GM13976 (cell line): ENCODE measurements at regions not wholly inside any gene's neighbourhood (a gene's known extent, or its start where the extent isn't known, plus 50 kb on each side); places are given as distances from the start of the nearest gene placed in this dataset.
"Not testable (repeated sequence)": the region's sequence is repeated elsewhere in the genome, so short reads cannot be mapped to it uniquely, and the experiment has no call there.

Experiments
- DNase-seq: peaks from one replicate; pipeline ENCODE4 v3.0.0; 2012; ENCODE audit warnings: low spot score
- in situ Hi-C: fragments of 300-500 bp; cut with MboI; formaldehyde crosslinking; loops from one replicate; pipeline ENCODE4 v1.12.0; 2022; ENCODE audit warnings: low sequenced_read_pairs, mixed read lengths, inconsistent platforms; ENCODE audit not compliant: unreplicated experiment
- TF ChIP-seq, protein P1 (sequence below): IDR thresholded peaks from 2 replicates; pipeline ENCODE4 v1.5.1; 2012; ENCODE audit warnings: borderline replicate concordance, mild to moderate bottlenecking; ENCODE audit not compliant: insufficient read depth; ENCODE audit errors: extremely low read depth, missing control alignments, control extremely low read depth

DNA sequence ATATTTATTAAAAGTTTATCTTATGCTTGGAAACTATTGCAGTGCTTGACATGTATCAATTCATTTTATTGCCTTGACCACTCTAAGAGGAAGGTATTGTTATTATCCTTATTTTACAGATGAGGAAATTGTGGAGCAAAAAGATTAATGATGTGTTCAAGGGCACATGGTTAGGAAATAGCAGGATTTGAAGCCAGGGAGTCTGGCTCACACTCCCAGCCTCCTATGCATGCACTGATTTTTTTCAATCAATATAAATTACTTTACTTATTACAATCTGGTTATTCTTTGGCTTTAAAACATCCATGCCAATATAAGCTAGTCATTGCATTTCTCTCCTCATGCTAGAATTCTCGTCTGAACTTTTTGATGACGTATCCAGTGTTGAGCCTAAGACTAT is 94.2 kb upstream of the TBX5 start:
- DNase-seq, result no peak
- TF ChIP-seq, protein P1, sequence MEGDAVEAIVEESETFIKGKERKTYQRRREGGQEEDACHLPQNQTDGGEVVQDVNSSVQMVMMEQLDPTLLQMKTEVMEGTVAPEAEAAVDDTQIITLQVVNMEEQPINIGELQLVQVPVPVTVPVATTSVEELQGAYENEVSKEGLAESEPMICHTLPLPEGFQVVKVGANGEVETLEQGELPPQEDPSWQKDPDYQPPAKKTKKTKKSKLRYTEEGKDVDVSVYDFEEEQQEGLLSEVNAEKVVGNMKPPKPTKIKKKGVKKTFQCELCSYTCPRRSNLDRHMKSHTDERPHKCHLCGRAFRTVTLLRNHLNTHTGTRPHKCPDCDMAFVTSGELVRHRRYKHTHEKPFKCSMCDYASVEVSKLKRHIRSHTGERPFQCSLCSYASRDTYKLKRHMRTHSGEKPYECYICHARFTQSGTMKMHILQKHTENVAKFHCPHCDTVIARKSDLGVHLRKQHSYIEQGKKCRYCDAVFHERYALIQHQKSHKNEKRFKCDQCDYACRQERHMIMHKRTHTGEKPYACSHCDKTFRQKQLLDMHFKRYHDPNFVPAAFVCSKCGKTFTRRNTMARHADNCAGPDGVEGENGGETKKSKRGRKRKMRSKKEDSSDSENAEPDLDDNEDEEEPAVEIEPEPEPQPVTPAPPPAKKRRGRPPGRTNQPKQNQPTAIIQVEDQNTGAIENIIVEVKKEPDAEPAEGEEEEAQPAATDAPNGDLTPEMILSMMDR, result no peak
- in situ Hi-C loops, result loop anchor here (10.0 kb wide), 1 partner anchor 505 kb away; no protein-coding TSS in a partner anchor

DNA sequence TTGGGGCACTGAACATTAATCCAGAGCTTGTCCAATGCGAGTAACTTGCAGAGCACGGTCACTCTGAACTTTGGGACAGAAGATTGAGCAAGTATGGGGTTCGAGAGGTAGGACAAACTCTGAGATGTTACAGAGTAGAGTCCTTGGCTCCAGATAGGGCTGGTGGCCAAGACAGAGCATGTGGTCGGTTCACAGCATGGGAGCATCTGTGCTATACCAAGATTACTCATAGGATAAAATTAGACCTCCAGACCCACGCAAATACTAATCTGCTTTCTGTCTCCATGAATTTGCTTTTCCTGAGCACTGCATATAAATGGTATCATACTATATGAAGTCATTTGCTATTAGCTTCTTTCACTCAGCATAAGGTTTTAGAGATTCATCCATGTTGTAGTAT is 93.4 kb upstream of the TBX5 start:
- in situ Hi-C loops, result no loop called here
- TF ChIP-seq, protein P1, result no peak
- DNase-seq, result no peak

DNA sequence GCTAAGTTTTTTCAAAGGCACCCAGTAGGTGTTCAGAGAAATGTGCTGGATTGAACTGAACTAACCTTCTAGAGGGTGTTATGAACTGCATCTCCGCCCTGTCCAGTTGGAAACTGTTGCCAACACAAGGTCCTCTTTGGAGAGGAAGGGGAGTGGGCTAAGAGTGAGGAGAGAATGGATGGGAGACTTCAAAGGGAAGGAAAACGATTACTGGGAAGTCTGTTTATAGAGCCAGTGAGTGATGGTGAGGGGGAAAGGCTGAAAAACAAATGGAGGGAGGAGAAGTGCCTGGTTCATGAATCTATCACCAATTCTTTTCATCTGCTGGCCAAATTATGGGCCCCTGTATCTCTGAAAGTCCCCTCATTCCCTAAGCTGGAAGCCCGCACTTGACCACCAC is 86.0 kb upstream of the TBX5 start:
- TF ChIP-seq, protein P1, result no peak
- DNase-seq, result no peak
- in situ Hi-C loops, result no loop called here

DNA sequence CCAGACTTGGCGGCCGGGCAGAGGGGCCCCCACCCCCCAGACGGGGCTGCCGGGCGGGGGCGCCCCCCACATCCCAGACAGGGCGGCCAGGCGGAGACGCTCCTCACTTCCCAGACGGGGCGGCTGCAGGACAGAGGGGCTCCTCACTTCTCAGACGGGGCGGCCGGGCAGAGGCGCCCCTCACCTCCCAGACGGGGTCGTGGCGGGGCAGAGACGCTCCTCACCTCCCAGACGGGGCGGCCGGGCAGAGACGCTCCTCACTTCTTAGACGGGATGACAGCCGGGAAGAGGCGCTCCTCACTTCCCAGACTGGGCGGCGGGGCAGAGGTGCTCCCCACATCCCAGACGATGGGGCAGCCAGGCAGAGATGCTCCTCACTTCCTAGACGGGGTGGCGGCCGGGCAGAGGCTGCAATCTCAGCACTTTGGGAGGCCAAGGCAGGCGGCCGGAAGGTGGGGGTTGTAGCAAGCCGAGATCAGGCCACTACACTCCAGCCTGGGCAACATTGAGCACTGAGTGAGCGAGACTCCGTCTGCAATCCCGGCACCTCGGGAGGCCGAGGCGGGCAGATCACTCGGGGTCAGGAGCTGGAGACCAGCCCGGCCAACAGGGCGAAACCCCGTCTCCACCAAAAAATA is 79.0 kb upstream of the TBX5 start:
- in situ Hi-C loops, DNase-seq: not testable (repeated sequence)

DNA sequence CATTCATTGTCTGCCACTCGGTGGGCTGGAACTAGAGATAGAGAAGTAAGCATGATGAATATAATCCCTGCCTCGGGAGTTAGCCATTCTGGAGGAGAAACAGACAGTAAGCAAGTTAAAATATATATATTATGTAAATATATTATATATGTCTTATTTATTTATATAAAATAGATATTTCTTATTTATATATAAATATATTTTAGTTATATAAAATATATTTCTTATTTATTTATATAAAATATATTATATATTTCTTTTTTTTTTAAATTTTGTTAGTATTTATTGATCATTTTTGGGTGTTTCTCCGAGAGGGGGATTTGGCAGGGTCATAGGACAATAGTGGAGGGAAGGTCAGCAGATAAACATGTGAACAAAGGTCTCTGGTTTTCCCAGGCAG is 78.1 kb upstream of the TBX5 start:
- TF ChIP-seq, protein P1, result no peak
- DNase-seq, result no peak
- in situ Hi-C loops, result no loop called here

DNA sequence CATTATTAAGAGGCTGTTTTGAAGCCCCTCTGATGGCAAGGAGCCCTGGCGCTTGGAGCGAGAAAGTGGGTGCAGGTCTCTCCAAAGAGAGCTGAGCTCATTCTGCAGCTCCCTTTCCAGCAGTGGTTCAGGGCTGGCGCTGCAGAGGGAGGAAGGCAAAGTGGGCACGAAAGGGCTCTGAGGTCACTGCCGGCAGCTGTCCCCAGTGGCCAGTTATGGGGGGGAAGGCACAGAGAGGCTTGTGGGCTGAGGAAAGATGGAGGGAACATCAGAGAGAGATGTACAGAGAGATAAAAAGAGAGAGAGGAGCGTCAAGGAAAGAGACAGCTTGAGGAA is 75.2 kb upstream of the TBX5 start:
- TF ChIP-seq, protein P1, result no peak
- DNase-seq, result no peak
- in situ Hi-C loops, result no loop called here

DNA sequence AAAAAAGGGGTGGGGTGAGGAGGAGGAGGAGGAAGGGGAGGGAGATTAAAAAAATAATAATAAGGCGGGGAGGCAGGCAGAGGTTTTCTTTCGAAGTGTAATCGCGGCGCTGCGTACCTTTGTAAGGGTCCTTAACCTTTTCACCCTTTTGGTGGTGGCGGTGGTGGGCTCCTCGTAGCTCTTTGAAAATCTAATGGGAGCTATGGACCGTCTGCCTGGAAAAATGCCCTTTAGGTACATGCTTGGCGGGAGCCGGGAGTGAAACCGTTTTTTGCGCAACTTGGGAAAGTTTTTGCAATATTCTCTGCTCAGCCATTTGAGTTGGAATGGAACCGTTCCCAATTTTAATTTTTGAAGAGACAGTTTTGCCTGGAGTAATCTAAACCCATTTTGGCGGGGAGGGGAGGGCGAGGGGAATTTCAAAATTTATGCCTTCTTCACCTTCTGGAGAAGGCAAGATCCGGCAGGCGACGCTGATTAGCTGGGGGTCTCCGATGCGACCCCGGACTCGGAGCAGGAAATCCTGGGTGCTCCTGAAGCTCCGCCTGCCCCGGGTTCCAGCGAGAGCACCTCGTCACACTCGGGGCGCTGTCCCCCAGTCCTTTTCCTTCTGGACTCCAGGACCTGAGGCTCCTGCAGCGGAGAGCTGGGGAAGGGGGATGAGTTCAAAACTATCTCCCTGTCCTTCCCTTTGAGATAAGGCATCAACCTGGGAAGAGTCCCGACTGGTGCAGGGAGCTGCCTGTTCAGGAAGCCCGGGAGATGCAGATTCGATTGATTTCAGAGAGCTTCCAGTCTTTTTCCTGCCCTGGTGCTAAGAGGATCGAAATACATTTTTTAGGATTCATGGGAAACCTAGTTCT is 74.6 kb upstream of the TBX5 start:
- TF ChIP-seq, protein P1, result no peak
- in situ Hi-C loops, result no loop called here
- DNase-seq, result no peak
